Ascending aorta (tissue), 2 donors: ENCODE measurements at regions not wholly inside any gene's neighbourhood (a gene's known extent, or its start where the extent isn't known, plus 50 kb on each side); places are given as distances from the start of the nearest gene placed in this dataset.

ENCODE experiments used
- DNase-seq, 2 donors: peaks; one replicate each; pipeline ENCODE4 v3.0.0-alpha.2; 2019; ENCODE audit warnings: low spot score in 2 of 2
- H3K27ac ChIP-seq, 2 donors: fragments of 200-600 bp; sonication (generic); one replicate each; pipeline ENCODE4 v1.5.1; 2016 to 2017; ENCODE audit warnings: mild to moderate bottlenecking in 1 of 2
- H3K27me3 ChIP-seq: fragments of 200-600 bp; sonication (generic); one replicate; pipeline ENCODE4 v1.5.1; 2017
- H3K36me3 ChIP-seq, 2 donors: fragments of 200-600 bp; sonication (generic); one replicate each; pipeline ENCODE4 v1.5.1; 2016
- H3K4me1 ChIP-seq, 2 donors: fragments of 200-600 bp; sonication (generic); one replicate each; pipeline ENCODE4 v1.5.1; 2016 to 2017; ENCODE audit warnings: mild to moderate bottlenecking in 1 of 2
- H3K4me3 ChIP-seq, 2 donors: fragments of 200-600 bp; sonication (generic); one replicate each; pipeline ENCODE4 v1.5.1; 2016 to 2017; ENCODE audit warnings: mild to moderate bottlenecking in 1 of 2
- H3K9me3 ChIP-seq, 2 donors: fragments of 200-600 bp; sonication (generic); one replicate each; pipeline ENCODE4 v1.5.1; 2016
- intact Hi-C: fragments of 100-400 bp; cut with DNase I; formaldehyde crosslinking; loops from one replicate; pipeline ENCODE4 v1.15.1; 2023
- TF ChIP-seq, protein P1 (sequence below), 3 experiments: fragments of 200-600 bp in 2 of 3; fragments of 450-650 bp in 1 of 3; sonication (generic) in 2 of 3; IDR thresholded peaks; one replicate each; pipeline ENCODE4 v1.5.1; 2016 to 2019; ENCODE audit warnings: antibody characterized with exemption in 3 of 3, mild to moderate bottlenecking in 1 of 3, moderate library complexity in 1 of 3

DNA sequence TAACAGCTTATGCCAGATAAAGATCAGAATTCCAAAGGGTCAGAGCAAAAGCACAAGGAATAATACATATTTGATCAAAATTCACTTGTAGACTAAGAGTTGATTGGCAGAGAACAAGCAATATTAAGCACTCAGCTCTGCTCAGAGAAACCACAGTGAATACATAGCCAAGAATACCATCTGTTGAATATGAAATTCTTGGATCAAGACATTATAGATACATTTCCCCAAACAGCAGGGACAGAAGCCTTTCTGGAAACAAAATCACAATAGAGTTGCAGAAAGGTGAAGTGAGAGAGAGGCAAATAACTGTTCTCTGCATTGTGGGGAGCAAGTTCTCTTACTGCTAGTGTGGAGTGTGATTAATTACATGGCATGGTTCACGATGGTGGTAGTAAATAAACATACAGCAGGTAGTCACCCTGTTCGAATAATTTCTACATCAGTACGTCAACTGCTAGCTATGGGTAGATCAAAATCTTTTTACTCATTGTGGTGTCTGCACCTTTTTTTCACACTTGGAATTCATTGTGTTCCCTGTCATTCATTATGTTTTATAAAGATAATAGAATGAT is 366.7 kb downstream of the PCDH7 start:
- intact Hi-C loops: no loop called here
- Histone ChIP-seq H3K27me3 (no peaks in the 10 kb centered on the region), H3K36me3 (no peaks in the 10 kb centered on the region), H3K4me3 (no peak overlapping the region), H3K27ac (peak overlapping the region; percentile 81 to 83), H3K9me3 (no peaks in the 10 kb centered on the region), H3K4me1 (peaks cover 14 to 53% of the 10 kb centered on the region in 2 donors)
- no peak for DNase-seq
- TF ChIP-seq, protein P1, sequence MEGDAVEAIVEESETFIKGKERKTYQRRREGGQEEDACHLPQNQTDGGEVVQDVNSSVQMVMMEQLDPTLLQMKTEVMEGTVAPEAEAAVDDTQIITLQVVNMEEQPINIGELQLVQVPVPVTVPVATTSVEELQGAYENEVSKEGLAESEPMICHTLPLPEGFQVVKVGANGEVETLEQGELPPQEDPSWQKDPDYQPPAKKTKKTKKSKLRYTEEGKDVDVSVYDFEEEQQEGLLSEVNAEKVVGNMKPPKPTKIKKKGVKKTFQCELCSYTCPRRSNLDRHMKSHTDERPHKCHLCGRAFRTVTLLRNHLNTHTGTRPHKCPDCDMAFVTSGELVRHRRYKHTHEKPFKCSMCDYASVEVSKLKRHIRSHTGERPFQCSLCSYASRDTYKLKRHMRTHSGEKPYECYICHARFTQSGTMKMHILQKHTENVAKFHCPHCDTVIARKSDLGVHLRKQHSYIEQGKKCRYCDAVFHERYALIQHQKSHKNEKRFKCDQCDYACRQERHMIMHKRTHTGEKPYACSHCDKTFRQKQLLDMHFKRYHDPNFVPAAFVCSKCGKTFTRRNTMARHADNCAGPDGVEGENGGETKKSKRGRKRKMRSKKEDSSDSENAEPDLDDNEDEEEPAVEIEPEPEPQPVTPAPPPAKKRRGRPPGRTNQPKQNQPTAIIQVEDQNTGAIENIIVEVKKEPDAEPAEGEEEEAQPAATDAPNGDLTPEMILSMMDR (IDR thresholded peaks at IDR 0.05): no peak

DNA sequence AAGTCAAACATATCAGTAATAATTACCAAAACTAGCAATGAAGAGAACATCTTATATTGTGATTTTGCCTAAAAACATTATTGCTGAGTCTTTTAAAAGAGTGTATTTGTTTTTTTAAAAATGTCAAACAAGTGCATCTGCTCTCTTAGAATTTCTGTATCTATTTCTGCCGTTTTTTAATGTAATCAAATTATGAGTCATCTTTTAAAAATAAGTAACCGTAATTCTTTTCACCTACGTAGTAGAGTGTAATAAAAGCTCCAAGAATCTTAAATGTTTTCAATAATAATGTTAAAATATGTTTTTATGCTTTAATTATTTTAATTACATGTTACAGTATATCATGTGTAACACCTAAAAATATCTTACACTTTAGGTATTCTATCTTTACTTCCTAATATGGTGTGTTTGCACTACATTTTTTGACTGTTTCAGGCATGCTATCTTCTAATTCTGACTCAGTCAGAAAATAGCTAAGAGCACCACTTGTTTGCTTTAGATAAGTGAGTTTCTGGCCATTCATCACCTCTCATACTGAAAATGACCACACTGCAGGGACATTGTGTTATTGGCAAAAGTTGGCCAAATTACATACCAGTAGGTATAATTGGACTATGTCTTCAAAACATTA is 368.5 kb downstream of the PCDH7 start:
- Histone ChIP-seq H3K4me3 (no peak overlapping the region), H3K27me3 (no peaks in the 10 kb centered on the region), H3K9me3 (no peaks in the 10 kb centered on the region), H3K36me3 (no peaks in the 10 kb centered on the region), H3K4me1 (peaks cover 11 to 49% of the 10 kb centered on the region in 2 donors), H3K27ac (peak overlapping the region; percentile 81 to 83)
- DNase-seq: no peak
- TF ChIP-seq, protein P1 (IDR thresholded peaks at IDR 0.05): no peak
- intact Hi-C loops: loop anchor here (2.0 kb wide), 1 partner anchor 370 kb away; no protein-coding TSS in a partner anchor

DNA sequence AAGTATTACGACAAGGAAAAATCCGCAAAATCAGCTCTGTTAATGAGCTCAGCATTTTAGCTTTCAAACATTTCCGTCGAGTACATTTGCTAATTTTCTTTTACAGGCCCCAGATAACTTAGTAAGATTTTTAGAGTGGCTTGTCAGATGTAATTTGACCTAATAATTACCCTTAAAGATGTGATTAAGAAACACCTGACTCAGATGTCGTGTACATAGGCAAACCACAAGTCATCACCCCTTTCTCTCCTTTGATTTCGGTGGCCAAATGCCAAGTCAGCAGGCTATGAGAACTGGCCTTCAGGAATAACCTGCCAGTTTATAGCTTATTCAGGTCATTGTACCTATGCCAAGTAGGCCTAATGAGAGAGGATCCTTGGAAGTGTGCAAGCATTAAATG is 369.6 kb downstream of the PCDH7 start:
- peak in 1 of 2 donors; percentile 77 for DNase-seq
- H3K4me3 ChIP-seq: no peak overlapping the region
- H3K9me3 ChIP-seq: no peaks in the 10 kb centered on the region
- TF ChIP-seq, protein P1 (IDR thresholded peaks at IDR 0.05): no peak
- H3K36me3 ChIP-seq: no peaks in the 10 kb centered on the region
- intact Hi-C loops: loop anchor here (2.0 kb wide), 1 partner anchor 371 kb away; no protein-coding TSS in a partner anchor
- H3K27me3 ChIP-seq: no peaks in the 10 kb centered on the region
- peaks cover 11 to 41% of the 10 kb centered on the region in 2 donors for H3K4me1 ChIP-seq
- H3K27ac ChIP-seq: peak overlapping the region; percentile 81 to 83

DNA sequence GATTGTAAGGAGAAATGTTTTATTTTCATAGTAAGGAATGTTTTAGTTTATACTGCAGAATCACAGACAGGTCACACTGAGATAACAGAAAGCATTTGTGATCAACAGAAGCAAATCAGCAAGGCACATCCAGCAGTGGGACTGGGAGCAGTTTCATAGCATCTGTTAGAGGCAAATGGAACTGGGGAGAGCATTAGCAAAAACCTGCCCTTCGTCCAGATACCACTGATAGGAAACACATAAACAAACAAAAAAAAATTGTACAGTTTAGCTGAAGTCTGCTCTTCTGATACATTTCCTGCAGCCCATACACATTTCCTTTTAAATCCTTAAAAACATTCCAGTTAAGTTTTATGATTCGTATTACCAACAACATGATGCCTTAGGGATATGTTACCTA is 374.3 kb downstream of the PCDH7 start:
- DNase-seq: no peak
- intact Hi-C loops: no loop called here

DNA sequence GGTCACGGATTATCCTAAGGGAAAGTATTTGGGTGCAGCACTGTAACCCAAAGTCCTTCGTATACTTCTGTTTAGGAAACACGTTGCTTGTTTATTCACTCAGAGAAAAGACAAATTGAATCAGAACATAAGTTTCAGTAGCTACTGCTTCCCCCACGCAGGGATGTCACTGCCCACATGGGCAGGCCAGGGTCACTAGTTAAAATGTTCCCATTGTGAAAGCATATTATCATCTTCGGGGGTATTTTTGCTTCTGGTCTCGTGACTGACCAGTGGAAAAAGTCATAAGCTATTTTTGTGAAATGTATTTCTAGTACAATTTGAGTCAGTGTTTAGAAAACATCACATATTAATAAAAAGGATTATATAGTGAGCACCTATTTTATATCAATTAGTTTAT is 377.8 kb downstream of the PCDH7 start:
- Histone ChIP-seq H3K36me3 (no peaks in the 10 kb centered on the region), H3K4me1 (peaks cover 0 to 28% of the 10 kb centered on the region in 2 donors), H3K27ac (peak overlapping the region in 1 of 2 donors; percentile 42), H3K9me3 (no peaks in the 10 kb centered on the region), H3K27me3 (no peaks in the 10 kb centered on the region), H3K4me3 (no peak overlapping the region)
- intact Hi-C loops: no loop called here
- TF ChIP-seq, protein P1 (IDR thresholded peaks at IDR 0.05): no peak
- DNase-seq: no peak

More for the DNA sequence above, 374.3 kb downstream of the PCDH7 start:
- H3K4me3 ChIP-seq: no peak overlapping the region
- no peaks in the 10 kb centered on the region for H3K27me3 ChIP-seq
- peaks cover 0 to 18% of the 10 kb centered on the region in 2 donors for H3K4me1 ChIP-seq
- H3K36me3 ChIP-seq: no peaks in the 10 kb centered on the region
- TF ChIP-seq, protein P1 (IDR thresholded peaks at IDR 0.05): no peak
- H3K27ac ChIP-seq: no peak overlapping the region
- no peaks in the 10 kb centered on the region for H3K9me3 ChIP-seq
